ENCODE measurements at regions not wholly inside any gene's neighbourhood (a gene's known extent, or its start where the extent isn't known, plus 50 kb on each side); places are given as distances from the start of the nearest gene placed in this dataset.

DNA sequence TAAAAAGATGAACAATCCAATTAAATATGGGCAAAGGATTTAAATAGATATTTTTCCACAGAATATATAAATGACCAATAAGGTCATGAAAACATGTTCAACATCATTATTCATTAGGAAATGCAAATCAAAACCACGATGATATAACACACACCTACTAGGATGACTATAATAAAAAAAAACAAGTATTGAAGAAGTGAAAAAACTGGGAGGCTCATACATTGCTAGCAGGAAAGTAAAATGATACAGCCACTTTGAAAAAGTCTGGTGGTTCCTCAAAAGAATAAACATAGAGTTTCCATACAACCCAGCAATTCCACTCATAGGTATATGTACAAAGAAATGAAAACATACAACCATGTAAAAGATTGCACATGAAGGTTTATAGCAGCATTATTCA is 75.7 kb upstream of the RAB4A start:
- H3K27me3 ChIP-seq: no peaks in the 10 kb centered on the region
- no peaks in the 10 kb centered on the region for H3K9me3 ChIP-seq
- H3K4me3 ChIP-seq: no peak overlapping the region
- no peak for DNase-seq
- H3K36me3 ChIP-seq: no peaks in the 10 kb centered on the region

DNA sequence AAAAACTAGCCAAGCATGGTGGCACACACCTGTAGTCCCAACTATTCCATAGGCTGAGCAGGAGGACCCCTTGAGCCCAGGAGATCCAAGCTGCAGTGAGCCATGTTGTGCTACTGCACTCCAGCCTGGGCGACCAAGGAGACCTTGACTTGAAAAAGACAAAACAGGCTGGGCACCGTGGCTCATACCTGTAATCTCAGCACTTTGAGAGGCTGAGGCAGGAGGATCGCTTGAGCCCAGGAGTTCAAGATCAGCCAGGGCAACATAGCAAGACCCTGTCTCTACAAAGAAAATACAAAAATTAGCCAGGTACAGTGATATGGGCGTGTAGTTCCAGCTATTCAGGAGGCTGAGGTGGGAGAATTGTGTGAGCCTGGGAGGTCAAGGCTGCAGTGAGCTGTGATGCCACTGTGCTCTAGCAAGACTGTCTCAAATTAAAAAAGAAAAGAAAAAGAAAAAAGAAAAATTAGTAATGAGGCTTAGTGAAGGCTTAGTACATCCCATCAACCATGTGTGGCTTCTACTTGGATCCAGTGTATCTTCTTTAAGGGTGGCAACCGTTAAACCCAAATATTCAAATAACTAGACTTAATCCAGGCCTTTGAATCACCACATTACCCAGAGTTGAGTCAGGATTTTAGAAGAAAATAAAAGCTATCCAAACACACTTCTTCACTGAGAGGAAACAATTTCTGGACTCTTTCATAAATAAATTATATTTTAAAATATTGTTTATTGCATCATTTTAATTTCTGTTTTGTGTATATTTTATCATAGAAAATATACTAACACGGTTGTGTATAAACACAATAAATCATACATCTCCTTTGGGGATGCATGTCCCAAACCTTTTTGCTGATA is 74.3 kb upstream of the RAB4A start:
- H3K9me3 ChIP-seq: no peaks in the 10 kb centered on the region
- H3K4me3 ChIP-seq: no peak overlapping the region
- no peaks in the 10 kb centered on the region for H3K27me3 ChIP-seq
- no peaks in the 10 kb centered on the region for H3K36me3 ChIP-seq
- no peak for DNase-seq

DNA sequence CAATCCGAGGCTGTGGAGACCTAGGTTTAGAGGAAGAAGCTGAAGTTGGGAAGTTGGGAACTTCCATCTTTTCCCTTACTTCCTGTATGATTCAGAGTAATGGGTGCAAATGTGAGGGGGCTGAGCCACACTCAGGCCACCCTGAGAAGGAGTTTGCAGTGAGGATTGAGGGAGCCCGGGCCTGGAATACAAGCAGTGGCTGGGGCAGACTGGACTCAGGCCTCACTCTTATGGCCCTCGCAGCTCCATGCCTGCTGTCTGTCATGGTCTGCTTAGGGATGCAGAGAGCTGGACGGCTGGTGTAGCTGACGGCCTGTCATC is 73.7 kb upstream of the RAB4A start:
- DNase-seq: no peak
- no peaks in the 10 kb centered on the region for H3K9me3 ChIP-seq
- H3K27me3 ChIP-seq: no peaks in the 10 kb centered on the region
- H3K36me3 ChIP-seq: no peaks in the 10 kb centered on the region
- no peak overlapping the region for H3K4me3 ChIP-seq

- Histone ChIP-seq H3K4me3 (no peak overlapping the region; the same call in 1 of the 2 replicates), H3K9me3 (no peaks in the 10 kb centered on the region), H3K27me3 (no peaks in the 10 kb centered on the region), H3K36me3 (no peaks in the 10 kb centered on the region)
- DNase-seq: peak; percentile 73
These were observed 71.4 kb upstream of the RAB4A start for GRCh38 chr1:229199261-229200243.

- peak; percentile 73 for DNase-seq
- Histone ChIP-seq H3K4me3 (no peak overlapping the region), H3K27me3 (no peaks in the 10 kb centered on the region), H3K9me3 (no peaks in the 10 kb centered on the region; the same call in 1 of the 2 replicates), H3K36me3 (no peaks in the 10 kb centered on the region)
These were observed 67.7 kb upstream of the RAB4A start for GRCh38 chr1:229203030-229203751.

GRCh38 chr1:229203991-229204632 is 66.8 kb upstream of the RAB4A start:
- no peak overlapping the region for H3K4me3 ChIP-seq
- no peak for DNase-seq
- peaks cover 3% of the 10 kb centered on the region; the same call in 1 of the 2 replicates for H3K9me3 ChIP-seq
- no peaks in the 10 kb centered on the region for H3K27me3 ChIP-seq
- H3K36me3 ChIP-seq: no peaks in the 10 kb centered on the region

DNA sequence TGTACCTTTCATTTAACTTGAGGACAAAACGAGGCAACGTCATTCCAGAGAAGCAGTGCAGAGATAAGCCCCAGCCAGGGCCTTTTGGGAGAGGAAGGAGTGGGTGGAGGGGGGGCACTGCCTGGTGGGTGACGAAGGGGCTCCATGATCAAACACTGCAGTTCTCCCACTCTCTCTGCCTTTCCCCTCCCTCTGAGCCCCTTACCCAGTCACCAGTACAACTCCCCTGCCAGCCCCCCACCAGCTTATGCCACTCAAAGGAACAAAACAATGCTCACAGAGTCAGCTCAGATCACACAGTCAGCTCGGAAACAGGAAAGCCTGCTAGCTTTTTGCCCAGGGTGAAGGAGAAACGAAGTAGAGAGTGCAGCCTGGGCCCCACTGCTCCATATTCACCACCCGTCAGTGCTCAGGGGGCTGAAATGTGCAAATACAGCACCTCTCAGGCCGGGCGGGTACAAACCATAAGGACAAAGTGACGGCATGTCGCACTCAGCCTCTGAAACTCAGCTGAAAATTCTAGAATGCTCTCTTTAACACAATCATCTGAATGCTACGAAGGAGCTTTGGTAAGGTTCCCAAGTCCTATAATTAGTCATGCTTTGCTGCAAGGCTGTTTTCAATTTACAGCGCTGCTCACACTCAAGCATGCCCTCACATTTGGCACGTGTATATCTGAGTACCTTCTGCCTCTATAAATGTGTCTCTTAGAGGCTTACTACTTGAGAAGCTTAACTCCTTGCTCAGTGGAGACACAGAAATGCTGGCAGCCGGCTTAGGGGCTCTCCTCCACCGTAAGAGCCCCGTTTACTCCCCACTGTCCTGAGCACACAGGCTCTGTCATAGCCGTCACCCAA is 65.8 kb upstream of the RAB4A start:
- no peaks in the 10 kb centered on the region for H3K36me3 ChIP-seq
- peak; percentile 68 for DNase-seq

GRCh38 chr1:229205854-229206253 is 65.1 kb upstream of the RAB4A start:
- no peaks in the 10 kb centered on the region for H3K27me3 ChIP-seq
- H3K4me3 ChIP-seq: no peak overlapping the region
- H3K9me3 ChIP-seq: peaks cover 3% of the 10 kb centered on the region; the same call in 1 of the 2 replicates
- no peaks in the 10 kb centered on the region for H3K36me3 ChIP-seq
- no peak for DNase-seq

More for the DNA sequence above, 65.8 kb upstream of the RAB4A start:
- Histone ChIP-seq H3K27me3 (no peaks in the 10 kb centered on the region), H3K9me3 (peaks cover 3% of the 10 kb centered on the region; the same call in 1 of the 2 replicates), H3K4me3 (no peak overlapping the region)

- H3K9me3 ChIP-seq: peaks cover 3% of the 10 kb centered on the region; the same call in 1 of the 2 replicates
- no peaks in the 10 kb centered on the region for H3K36me3 ChIP-seq
- H3K27me3 ChIP-seq: no peaks in the 10 kb centered on the region
- DNase-seq: no peak
- H3K4me3 ChIP-seq: no peak overlapping the region
These were observed 63.0 kb upstream of the RAB4A start for GRCh38 chr1:229207916-229208315.

GRCh38 chr1:229208481-229208880 is 62.4 kb upstream of the RAB4A start:
- DNase-seq: no peak
- Histone ChIP-seq H3K36me3 (no peaks in the 10 kb centered on the region), H3K4me3 (no peak overlapping the region), H3K27me3 (no peaks in the 10 kb centered on the region), H3K9me3 (peaks cover 3% of the 10 kb centered on the region; the same call in 1 of the 2 replicates)

DNA sequence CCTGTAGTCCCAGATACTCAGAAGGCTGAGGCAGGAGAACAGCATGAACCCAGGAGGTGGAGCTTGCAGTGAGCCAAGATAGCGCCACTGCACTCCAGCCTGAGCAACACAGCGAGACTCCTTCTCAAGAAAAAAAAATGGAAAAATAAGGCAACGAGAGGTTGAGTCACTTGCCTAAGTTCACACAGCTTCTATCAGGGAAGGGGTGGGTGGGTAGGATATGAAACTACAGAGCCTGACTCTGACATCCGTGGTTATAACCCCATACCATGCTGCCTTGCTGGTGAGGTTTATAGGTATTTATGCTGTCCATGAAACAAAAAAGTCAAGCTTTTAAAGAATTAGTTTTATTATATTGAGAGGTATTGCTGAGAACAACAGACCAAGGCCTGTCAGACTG is 61.5 kb upstream of the RAB4A start:
- Histone ChIP-seq H3K9me3 (peaks cover 3% of the 10 kb centered on the region; the same call in 1 of the 2 replicates), H3K36me3 (no peaks in the 10 kb centered on the region), H3K27me3 (no peaks in the 10 kb centered on the region), H3K4me3 (no peak overlapping the region)
- no peak for DNase-seq

GRCh38 chr1:229209816-229210215 is 61.1 kb upstream of the RAB4A start:
- Histone ChIP-seq H3K27me3 (no peaks in the 10 kb centered on the region), H3K4me3 (no peak overlapping the region), H3K9me3 (peaks cover 3% of the 10 kb centered on the region; the same call in 1 of the 2 replicates), H3K36me3 (no peaks in the 10 kb centered on the region)
- DNase-seq: no peak

DNA sequence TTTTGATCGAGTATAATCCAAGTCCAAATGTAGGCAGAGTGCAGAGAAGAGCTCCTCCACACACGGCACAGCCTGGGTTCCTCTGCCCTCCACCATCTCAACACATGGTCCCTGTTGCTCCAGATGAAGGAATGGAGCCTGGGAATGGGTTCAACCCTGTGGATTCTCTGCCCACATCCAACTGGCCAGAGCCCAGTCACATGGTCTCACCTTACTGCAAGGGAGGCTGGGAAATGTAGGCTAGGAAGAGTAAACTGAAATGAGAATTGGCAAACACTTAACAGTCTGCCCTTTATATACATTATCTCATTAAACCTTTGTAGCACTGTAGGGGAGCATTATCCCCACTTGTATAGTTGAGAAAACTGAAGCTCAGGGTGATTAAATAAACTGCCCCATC is 60.1 kb upstream of the RAB4A start:
- DNase-seq: no peak
- no peaks in the 10 kb centered on the region for H3K27me3 ChIP-seq
- no peaks in the 10 kb centered on the region for H3K36me3 ChIP-seq
- H3K4me3 ChIP-seq: no peak overlapping the region
- peaks cover 3% of the 10 kb centered on the region; the same call in 1 of the 2 replicates for H3K9me3 ChIP-seq

GRCh38 chr1:229213797-229214196 is 57.1 kb upstream of the RAB4A start:
- no peaks in the 10 kb centered on the region for H3K36me3 ChIP-seq
- no peak overlapping the region for H3K4me3 ChIP-seq
- no peaks in the 10 kb centered on the region for H3K27me3 ChIP-seq
- no peak for DNase-seq
- 0 out of 2 replicates have a peak, but pooled peaks cover under 1% of the 10 kb centered on the region for H3K9me3 ChIP-seq

DNA sequence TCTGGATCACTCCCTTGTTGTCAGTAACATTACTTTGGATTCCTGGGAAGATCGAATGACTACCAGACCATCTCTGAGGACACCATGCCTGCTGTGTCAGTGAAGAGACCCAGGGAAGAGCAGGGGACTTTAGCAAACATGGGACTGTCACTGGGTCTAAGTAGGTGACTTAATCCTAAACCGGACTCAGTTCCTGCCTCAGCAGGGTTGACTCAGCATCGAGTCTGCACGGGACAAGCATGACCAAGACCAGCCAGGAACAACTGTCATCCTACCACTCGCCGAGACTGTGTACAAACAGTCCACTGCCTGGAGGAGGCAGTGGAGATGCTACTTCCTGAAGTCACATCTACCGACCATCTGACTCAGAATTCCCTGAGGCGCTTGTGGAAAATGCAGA is 53.2 kb upstream of the RAB4A start:
- no peaks in the 10 kb centered on the region for H3K36me3 ChIP-seq
- no peak for DNase-seq
- no peaks in the 10 kb centered on the region for H3K27me3 ChIP-seq
- no peak overlapping the region for H3K4me3 ChIP-seq
- no peaks in the 10 kb centered on the region for H3K9me3 ChIP-seq
